Calu3 (cell line): ENCODE measurements at regions not wholly inside any gene's neighbourhood (a gene's known extent, or its start where the extent isn't known, plus 50 kb on each side); places are given as distances from the start of the nearest gene placed in this dataset.

Experiments used
- BruUV-seq: library from RNA; stranded (reverse); fragments of 400-500 nt; replicated peaks from 2 replicates; lab custom pipeline; 2021; lab: Mats Ljungman, UMichigan
- CTCF ChIA-PET: fragments of 300-600 bp; sonication (Branson Sonifier 250); formaldehyde crosslinking; loops from one replicate; lab custom pipeline; 2022; ENCODE audit warnings: antibody characterized with exemption; lab: Charles Lee
- DNase-seq: peaks from one replicate; pipeline ENCODE4 v3.0.0; 2022
- H3K27ac Mint-ChIP-seq: one replicate; pipeline ENCODE4 v1.8.0; 2022; ENCODE audit warnings: mixed read lengths; ENCODE audit not compliant: unreplicated experiment
- H3K27me3 Mint-ChIP-seq: one replicate; pipeline ENCODE4 v1.8.0; 2022; ENCODE audit warnings: mixed read lengths; ENCODE audit not compliant: unreplicated experiment
- H3K36me3 Mint-ChIP-seq: one replicate; pipeline ENCODE4 v1.8.0; 2022; ENCODE audit warnings: mild to moderate bottlenecking, moderate library complexity, mixed read lengths; ENCODE audit not compliant: insufficient read depth, unreplicated experiment
- H3K4me1 Mint-ChIP-seq: one replicate; pipeline ENCODE4 v1.8.0; 2022; ENCODE audit warnings: mild to moderate bottlenecking, low read depth, mixed read lengths; ENCODE audit not compliant: unreplicated experiment
- H3K4me3 Mint-ChIP-seq: one replicate; pipeline ENCODE4 v1.8.0; 2022; ENCODE audit warnings: mild to moderate bottlenecking, low read depth, moderate library complexity, mixed read lengths; ENCODE audit not compliant: unreplicated experiment
- H3K9me3 Mint-ChIP-seq: one replicate; pipeline ENCODE4 v1.8.0; 2022; ENCODE audit warnings: low read depth, mixed read lengths; ENCODE audit not compliant: unreplicated experiment
- CTCF ChIP-seq: fragments of 200-600 bp; IDR thresholded peaks from one replicate; pipeline ENCODE4 v1.8.0; 2022; ENCODE audit warnings: antibody characterized with exemption; ENCODE audit not compliant: unreplicated experiment
- intact Hi-C: fragments of 100-400 bp; cut with micrococcal nuclease; formaldehyde crosslinking; loops from one replicate; pipeline ENCODE4 v1.10.0; 2022; ENCODE audit not compliant: unreplicated experiment

DNA sequence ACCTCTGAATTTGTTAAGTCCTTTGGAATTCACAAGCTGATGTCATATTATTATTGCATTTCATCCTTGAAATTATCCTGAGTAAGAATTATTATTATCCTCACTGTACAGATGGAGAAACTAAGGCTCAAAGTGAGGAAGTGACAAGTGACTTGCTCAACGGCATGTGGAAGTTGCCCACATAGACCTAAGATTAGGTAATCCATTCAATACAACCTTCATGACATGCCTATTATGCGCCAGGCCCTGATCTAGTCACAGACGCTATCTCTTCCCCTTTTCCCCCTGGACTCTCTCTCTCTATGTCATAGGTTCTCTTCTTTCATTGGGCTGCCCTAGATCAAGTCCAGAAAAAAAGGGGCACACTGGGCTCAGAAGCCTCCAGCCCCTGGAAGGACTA, 84.9 kb upstream of the KCNK2 start:
- H3K4me3 Mint-ChIP-seq: no peak overlapping the region
- intact Hi-C loops: no loop called here
- no TSS peak for BruUV-seq
- H3K36me3 Mint-ChIP-seq: no peaks in the 10 kb centered on the region
- DNase-seq: no peak
- TF ChIP-seq CTCF: no peak
- H3K27ac Mint-ChIP-seq: no peak overlapping the region
- CTCF ChIA-PET: interaction anchor here (0.6 kb wide), 1 partner anchor 31 kb away, joined by 3 read pairs; no protein-coding TSS in a partner anchor
- H3K4me1 Mint-ChIP-seq: no peaks in the 10 kb centered on the region
- H3K9me3 Mint-ChIP-seq: no peaks in the 10 kb centered on the region
- no peaks in the 10 kb centered on the region for H3K27me3 Mint-ChIP-seq

- Mint-ChIP-seq H3K27me3 (no peaks in the 10 kb centered on the region), H3K9me3 (no peaks in the 10 kb centered on the region), H3K36me3 (no peaks in the 10 kb centered on the region), H3K27ac (no peak overlapping the region), H3K4me1 (peaks cover 22% of the 10 kb centered on the region), H3K4me3 (no peak overlapping the region)
- no peak for DNase-seq
- no peak for TF ChIP-seq CTCF
- CTCF ChIA-PET: no interaction called here
- BruUV-seq: no TSS peak
- intact Hi-C loops: loop anchor here (10.0 kb wide), 1 partner anchor 143 kb away; no protein-coding TSS in a partner anchor
Measured at GRCh38 chr1:215001419-215002021, 81.0 kb upstream of the KCNK2 start.

DNA sequence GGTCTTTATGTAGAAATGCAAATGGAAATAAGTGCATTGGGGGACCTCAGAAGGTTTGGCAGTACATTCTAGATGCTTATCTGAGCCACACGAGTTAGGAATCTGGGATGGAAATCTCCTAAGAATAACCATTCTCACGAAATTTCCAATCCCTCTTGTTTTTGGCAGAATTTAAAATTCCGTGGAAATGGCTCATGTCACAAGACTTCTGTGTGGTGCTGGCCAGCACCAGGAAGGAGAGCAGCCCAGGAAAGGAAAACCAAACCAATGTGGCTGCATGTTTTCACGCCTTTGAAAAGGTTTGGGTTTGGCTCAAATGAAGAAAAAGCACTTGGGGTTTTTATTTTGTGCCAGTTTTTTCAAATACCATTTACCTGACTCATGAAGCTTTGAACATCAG, 80.1 kb upstream of the KCNK2 start:
- Mint-ChIP-seq H3K27me3 (no peaks in the 10 kb centered on the region), H3K9me3 (no peaks in the 10 kb centered on the region), H3K4me3 (no peak overlapping the region), H3K27ac (no peak overlapping the region), H3K36me3 (no peaks in the 10 kb centered on the region), H3K4me1 (peaks cover 22% of the 10 kb centered on the region)
- CTCF ChIA-PET: no interaction called here
- BruUV-seq: no TSS peak
- TF ChIP-seq CTCF: no peak
- intact Hi-C loops: loop anchor here (10.0 kb wide), 1 partner anchor 142 kb away; no protein-coding TSS in a partner anchor
- no peak for DNase-seq

GRCh38 chr1:215003686-215004085, 78.9 kb upstream of the KCNK2 start:
- H3K27ac Mint-ChIP-seq: no peak overlapping the region
- DNase-seq: no peak
- no peak for TF ChIP-seq CTCF
- BruUV-seq: no TSS peak
- no peaks in the 10 kb centered on the region for H3K36me3 Mint-ChIP-seq
- H3K4me1 Mint-ChIP-seq: peaks cover 22% of the 10 kb centered on the region
- CTCF ChIA-PET: no interaction called here
- no peak overlapping the region for H3K4me3 Mint-ChIP-seq
- H3K9me3 Mint-ChIP-seq: no peaks in the 10 kb centered on the region
- H3K27me3 Mint-ChIP-seq: no peaks in the 10 kb centered on the region
- intact Hi-C loops: loop anchor here (10.0 kb wide), 1 partner anchor 141 kb away; no protein-coding TSS in a partner anchor
